ENCODE measurements at regions not wholly inside any gene's neighbourhood (a gene's known extent, or its start where the extent isn't known, plus 50 kb on each side); places are given as distances from the start of the nearest gene placed in this dataset.
A peak's percentile ranks its signal among the peaks of the same experiment; 100 is the strongest.
"Not testable (repeated sequence)": the region's sequence is repeated elsewhere in the genome, so short reads cannot be mapped to it uniquely, and the experiment has no call there.

GRCh38 chr16:29578898-29579297 is 72.7 kb upstream of the NPIPB12 start:
- not testable (repeated sequence) for H3K4me3 ChIP-seq (ENCODE audit: low read length); H3K27me3 ChIP-seq (ENCODE audit: insufficient read depth, low read length); H3K9me3 ChIP-seq (ENCODE audit: insufficient read depth, low read depth, low read length); H3K4me1 ChIP-seq (ENCODE audit: insufficient read depth, low read length); H3K36me3 ChIP-seq (ENCODE audit: insufficient read depth, low read depth, low read length); H3K27ac ChIP-seq (ENCODE audit: low read length); H3K9ac ChIP-seq (ENCODE audit: low read depth, low read length)

- H3K27me3 ChIP-seq (ENCODE audit: insufficient read depth, low read length); H3K36me3 ChIP-seq (ENCODE audit: insufficient read depth, low read depth, low read length); H3K27ac ChIP-seq (ENCODE audit: low read length); H3K9me3 ChIP-seq (ENCODE audit: insufficient read depth, low read depth, low read length); H3K4me3 ChIP-seq (ENCODE audit: low read length); H3K4me1 ChIP-seq (ENCODE audit: insufficient read depth, low read length); H3K9ac ChIP-seq (ENCODE audit: low read depth, low read length): not testable (repeated sequence)
Observed at GRCh38 chr16:29581764-29582163, 75.6 kb upstream of the NPIPB12 start.

- H3K4me3 ChIP-seq (ENCODE audit: low read length); H3K9me3 ChIP-seq (ENCODE audit: insufficient read depth, low read depth, low read length); H3K27me3 ChIP-seq (ENCODE audit: insufficient read depth, low read length); H3K27ac ChIP-seq (ENCODE audit: low read length); H3K9ac ChIP-seq (ENCODE audit: low read depth, low read length); H3K4me1 ChIP-seq (ENCODE audit: insufficient read depth, low read length); H3K36me3 ChIP-seq (ENCODE audit: insufficient read depth, low read depth, low read length): not testable (repeated sequence)
Observed at GRCh38 chr16:29591919-29592318, 71.1 kb upstream of the SPN start.

GRCh38 chr16:29594269-29594925 is 68.7 kb upstream of the SPN start:
- H3K9ac ChIP-seq (ENCODE audit: low read depth, low read length); H3K27ac ChIP-seq (ENCODE audit: low read length); H3K36me3 ChIP-seq (ENCODE audit: insufficient read depth, low read depth, low read length); H3K9me3 ChIP-seq (ENCODE audit: insufficient read depth, low read depth, low read length); H3K27me3 ChIP-seq (ENCODE audit: insufficient read depth, low read length); H3K4me1 ChIP-seq (ENCODE audit: insufficient read depth, low read length): not testable (repeated sequence)
- H3K4me3 ChIP-seq (ENCODE audit: low read length), result peak overlapping the region; percentile 66

GRCh38 chr16:29594926-29595838 is 67.9 kb upstream of the SPN start:
- not testable (repeated sequence) for H3K9me3 ChIP-seq (ENCODE audit: insufficient read depth, low read depth, low read length); H3K27ac ChIP-seq (ENCODE audit: low read length); H3K27me3 ChIP-seq (ENCODE audit: insufficient read depth, low read length); H3K4me1 ChIP-seq (ENCODE audit: insufficient read depth, low read length); H3K36me3 ChIP-seq (ENCODE audit: insufficient read depth, low read depth, low read length)
- Histone ChIP-seq H3K4me3 (ENCODE audit: low read length) (peak overlapping the region; percentile 66; the same call in 1 of the 2 replicates), H3K9ac (ENCODE audit: low read depth, low read length) (peak overlapping the region; percentile 79; the same call in 1 of the 2 replicates)

- not testable (repeated sequence) for H3K9me3 ChIP-seq (ENCODE audit: insufficient read depth, low read depth, low read length); H3K4me1 ChIP-seq (ENCODE audit: insufficient read depth, low read length); H3K4me3 ChIP-seq (ENCODE audit: low read length); H3K27me3 ChIP-seq (ENCODE audit: insufficient read depth, low read length); H3K27ac ChIP-seq (ENCODE audit: low read length); H3K36me3 ChIP-seq (ENCODE audit: insufficient read depth, low read depth, low read length); H3K9ac ChIP-seq (ENCODE audit: low read depth, low read length)
Observed at GRCh38 chr16:29597030-29597429, 66.0 kb upstream of the SPN start.

- not testable (repeated sequence) for H3K4me3 ChIP-seq (ENCODE audit: low read length); H3K9ac ChIP-seq (ENCODE audit: low read depth, low read length)
Observed at GRCh38 chr16:29600111-29601000, 62.7 kb upstream of the SPN start.

GRCh38 chr16:29602247-29602625 is 60.8 kb upstream of the SPN start:
- not testable (repeated sequence) for H3K9ac ChIP-seq (ENCODE audit: low read depth, low read length); H3K4me1 ChIP-seq (ENCODE audit: insufficient read depth, low read length); H3K27ac ChIP-seq (ENCODE audit: low read length); H3K27me3 ChIP-seq (ENCODE audit: insufficient read depth, low read length); H3K4me3 ChIP-seq (ENCODE audit: low read length); H3K36me3 ChIP-seq (ENCODE audit: insufficient read depth, low read depth, low read length); H3K9me3 ChIP-seq (ENCODE audit: insufficient read depth, low read depth, low read length)

More at GRCh38 chr16:29600111-29601000, 62.7 kb upstream of the SPN start:
- not testable (repeated sequence) for H3K9me3 ChIP-seq (ENCODE audit: insufficient read depth, low read depth, low read length); H3K27ac ChIP-seq (ENCODE audit: low read length); H3K36me3 ChIP-seq (ENCODE audit: insufficient read depth, low read depth, low read length); H3K27me3 ChIP-seq (ENCODE audit: insufficient read depth, low read length); H3K4me1 ChIP-seq (ENCODE audit: insufficient read depth, low read length)

GRCh38 chr16:29602683-29603088 is 60.4 kb upstream of the SPN start:
- H3K36me3 ChIP-seq (ENCODE audit: insufficient read depth, low read depth, low read length); H3K9ac ChIP-seq (ENCODE audit: low read depth, low read length); H3K9me3 ChIP-seq (ENCODE audit: insufficient read depth, low read depth, low read length); H3K4me3 ChIP-seq (ENCODE audit: low read length); H3K27ac ChIP-seq (ENCODE audit: low read length); H3K4me1 ChIP-seq (ENCODE audit: insufficient read depth, low read length); H3K27me3 ChIP-seq (ENCODE audit: insufficient read depth, low read length): not testable (repeated sequence)

GRCh38 chr16:29604631-29605549 is 58.2 kb upstream of the SPN start:
- not testable (repeated sequence) for H3K4me1 ChIP-seq (ENCODE audit: insufficient read depth, low read length); H3K27me3 ChIP-seq (ENCODE audit: insufficient read depth, low read length); H3K27ac ChIP-seq (ENCODE audit: low read length)

GRCh38 chr16:29605593-29606205 is 57.3 kb upstream of the SPN start:
- H3K27ac ChIP-seq (ENCODE audit: low read length); H3K9me3 ChIP-seq (ENCODE audit: insufficient read depth, low read depth, low read length); H3K4me1 ChIP-seq (ENCODE audit: insufficient read depth, low read length); H3K36me3 ChIP-seq (ENCODE audit: insufficient read depth, low read depth, low read length); H3K9ac ChIP-seq (ENCODE audit: low read depth, low read length); H3K27me3 ChIP-seq (ENCODE audit: insufficient read depth, low read length); H3K4me3 ChIP-seq (ENCODE audit: low read length): not testable (repeated sequence)

More at GRCh38 chr16:29604631-29605549, 58.2 kb upstream of the SPN start:
- not testable (repeated sequence) for H3K9me3 ChIP-seq (ENCODE audit: insufficient read depth, low read depth, low read length); H3K36me3 ChIP-seq (ENCODE audit: insufficient read depth, low read depth, low read length); H3K9ac ChIP-seq (ENCODE audit: low read depth, low read length); H3K4me3 ChIP-seq (ENCODE audit: low read length)
